BJ (cell line): ENCODE measurements at regions not wholly inside any gene's neighbourhood (a gene's known extent, or its start where the extent isn't known, plus 50 kb on each side); places are given as distances from the start of the nearest gene placed in this dataset.

ENCODE experiments used
- CTCF ChIA-PET: fragments of 350-600 bp; formaldehyde crosslinking; extraction: SDS; loops from one replicate; lab custom pipeline; 2021; ENCODE audit warnings: antibody characterized with exemption, inconsistent platforms; lab: Yijun Ruan, JAX
- POLR2A ChIA-PET: fragments of 300-600 bp; sonication (Branson Sonifier 250); formaldehyde crosslinking; extraction: SDS; loops from one replicate; lab custom pipeline; 2021; ENCODE audit warnings: antibody characterized with exemption; lab: Charles Lee
- DNase-seq: peaks from one replicate; pipeline ENCODE4 v3.0.0-alpha.2; 2011; ENCODE audit warnings: low read depth
- H3K27me3 ChIP-seq: 2 replicates; pipeline ENCODE4 v1.6.0; 2011; ENCODE audit warnings: low read length; ENCODE audit not compliant: control insufficient read depth, insufficient read depth
- H3K36me3 ChIP-seq: 2 replicates; pipeline ENCODE4 v1.5.1; 2011; ENCODE audit warnings: low read length; ENCODE audit not compliant: control insufficient read depth, insufficient read depth
- H3K4me3 ChIP-seq: 2 replicates; pipeline ENCODE4 v1.5.1; 2011; ENCODE audit warnings: low read depth, mild to moderate bottlenecking, control low read depth, low read length
- TF ChIP-seq, protein P1 (sequence below): IDR thresholded peaks from 2 replicates; pipeline ENCODE4 v1.5.1; 2011; ENCODE audit warnings: low read depth, mild to moderate bottlenecking, control low read depth, inconsistent platforms, low read length, moderate library complexity; ENCODE audit not compliant: insufficient read depth

DNA sequence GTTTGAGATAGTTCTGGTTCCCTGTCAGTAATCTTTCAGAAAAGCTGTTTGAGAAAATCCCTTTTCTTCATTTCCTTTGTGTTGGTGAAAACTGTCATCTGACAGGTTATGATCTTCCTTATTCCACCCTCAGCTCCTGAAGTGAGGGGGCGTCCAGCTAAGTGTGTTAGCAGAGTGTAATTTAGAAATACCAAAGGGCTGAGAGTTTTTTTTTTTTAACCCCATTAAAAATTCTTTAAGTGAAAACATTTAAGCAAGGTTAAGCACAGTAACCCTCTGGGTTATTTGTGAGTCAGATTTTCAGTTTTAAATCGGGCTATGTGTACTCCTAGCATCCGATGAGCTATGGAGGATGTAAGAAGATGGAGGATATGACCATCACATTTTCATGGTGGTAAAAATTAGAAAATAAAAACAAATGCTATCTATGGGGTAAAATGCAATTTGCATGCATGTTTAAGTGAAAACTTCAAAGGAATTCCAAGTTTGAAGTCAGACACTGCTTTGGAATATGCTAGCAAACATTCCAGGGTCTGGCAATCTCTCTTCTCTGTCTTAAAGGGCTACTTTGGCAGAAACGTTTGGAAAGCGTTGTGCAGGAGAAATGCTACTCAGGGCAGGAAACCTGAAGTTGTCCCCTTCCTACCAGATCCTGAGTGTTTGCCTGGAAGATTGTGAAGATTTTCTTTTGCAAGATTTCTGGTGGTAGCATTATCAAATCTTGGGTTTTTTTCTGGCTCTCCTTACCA lies 197.0 kb upstream of the PRICKLE1 start:
- DNase-seq, result no peak
- Histone ChIP-seq H3K4me3 (no peak overlapping the region), H3K27me3 (no peaks in the 10 kb centered on the region), H3K36me3 (no peaks in the 10 kb centered on the region)
- ChIA-PET POLR2A (no interaction called here), CTCF (interaction anchor here (0.8 kb wide), 1 partner anchor 11 kb away, joined by 4 read pairs; no protein-coding TSS in a partner anchor)
- TF ChIP-seq, protein P1, sequence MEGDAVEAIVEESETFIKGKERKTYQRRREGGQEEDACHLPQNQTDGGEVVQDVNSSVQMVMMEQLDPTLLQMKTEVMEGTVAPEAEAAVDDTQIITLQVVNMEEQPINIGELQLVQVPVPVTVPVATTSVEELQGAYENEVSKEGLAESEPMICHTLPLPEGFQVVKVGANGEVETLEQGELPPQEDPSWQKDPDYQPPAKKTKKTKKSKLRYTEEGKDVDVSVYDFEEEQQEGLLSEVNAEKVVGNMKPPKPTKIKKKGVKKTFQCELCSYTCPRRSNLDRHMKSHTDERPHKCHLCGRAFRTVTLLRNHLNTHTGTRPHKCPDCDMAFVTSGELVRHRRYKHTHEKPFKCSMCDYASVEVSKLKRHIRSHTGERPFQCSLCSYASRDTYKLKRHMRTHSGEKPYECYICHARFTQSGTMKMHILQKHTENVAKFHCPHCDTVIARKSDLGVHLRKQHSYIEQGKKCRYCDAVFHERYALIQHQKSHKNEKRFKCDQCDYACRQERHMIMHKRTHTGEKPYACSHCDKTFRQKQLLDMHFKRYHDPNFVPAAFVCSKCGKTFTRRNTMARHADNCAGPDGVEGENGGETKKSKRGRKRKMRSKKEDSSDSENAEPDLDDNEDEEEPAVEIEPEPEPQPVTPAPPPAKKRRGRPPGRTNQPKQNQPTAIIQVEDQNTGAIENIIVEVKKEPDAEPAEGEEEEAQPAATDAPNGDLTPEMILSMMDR, result no peak

DNA sequence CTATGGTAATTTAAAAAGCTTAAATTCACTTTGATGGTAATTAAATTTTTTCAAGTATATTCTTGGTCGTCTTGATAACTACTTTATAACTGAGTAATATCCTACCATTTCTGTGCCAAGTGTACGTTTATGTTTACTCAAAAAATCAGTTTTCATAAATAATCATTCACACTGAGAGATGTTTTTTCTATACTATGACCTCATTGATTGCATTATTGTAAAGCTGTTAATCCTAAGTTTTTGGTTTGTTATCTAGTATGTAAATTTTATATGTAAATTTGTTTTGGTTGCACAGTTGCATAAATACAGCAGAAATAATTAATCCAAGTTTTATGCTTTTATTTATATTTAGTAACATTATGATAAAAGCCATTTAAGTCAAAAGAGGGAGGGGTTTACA lies 196.4 kb upstream of the PRICKLE1 start:
- ChIA-PET POLR2A (no interaction called here), CTCF (interaction anchor here (0.8 kb wide), 1 partner anchor 10 kb away, joined by 4 read pairs; no protein-coding TSS in a partner anchor)
- DNase-seq, result no peak
- Histone ChIP-seq H3K4me3 (no peak overlapping the region), H3K36me3 (no peaks in the 10 kb centered on the region), H3K27me3 (no peaks in the 10 kb centered on the region)
- TF ChIP-seq, protein P1, result no peak

DNA sequence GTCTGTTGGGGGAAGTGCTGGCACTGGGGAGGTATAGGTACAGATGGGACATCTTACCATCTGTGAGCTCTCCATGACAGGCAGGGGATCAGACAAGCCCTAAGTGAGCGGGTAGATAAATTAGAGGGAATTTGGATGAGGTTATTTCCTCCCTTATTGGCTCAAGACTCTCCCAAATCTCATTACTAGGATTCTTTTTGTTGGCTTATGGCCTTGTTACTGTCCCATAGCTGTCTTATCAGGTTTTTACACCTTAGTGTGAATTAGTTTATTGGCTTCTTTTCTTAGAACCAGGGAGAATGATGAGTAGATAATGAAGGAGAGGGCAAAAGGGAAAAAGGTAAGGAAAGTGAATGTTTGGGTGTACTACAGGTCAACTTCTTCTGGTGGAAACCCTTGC lies 191.1 kb upstream of the PRICKLE1 start:
- Histone ChIP-seq H3K36me3 (no peaks in the 10 kb centered on the region), H3K4me3 (no peak overlapping the region), H3K27me3 (peaks cover 1% of the 10 kb centered on the region)
- no peak for DNase-seq
- ChIA-PET POLR2A (no interaction called here), CTCF (interaction anchor here (1.4 kb wide), 1 partner anchor 11 kb away, joined by 4 read pairs; no protein-coding TSS in a partner anchor)
- TF ChIP-seq, protein P1, result no peak

DNA sequence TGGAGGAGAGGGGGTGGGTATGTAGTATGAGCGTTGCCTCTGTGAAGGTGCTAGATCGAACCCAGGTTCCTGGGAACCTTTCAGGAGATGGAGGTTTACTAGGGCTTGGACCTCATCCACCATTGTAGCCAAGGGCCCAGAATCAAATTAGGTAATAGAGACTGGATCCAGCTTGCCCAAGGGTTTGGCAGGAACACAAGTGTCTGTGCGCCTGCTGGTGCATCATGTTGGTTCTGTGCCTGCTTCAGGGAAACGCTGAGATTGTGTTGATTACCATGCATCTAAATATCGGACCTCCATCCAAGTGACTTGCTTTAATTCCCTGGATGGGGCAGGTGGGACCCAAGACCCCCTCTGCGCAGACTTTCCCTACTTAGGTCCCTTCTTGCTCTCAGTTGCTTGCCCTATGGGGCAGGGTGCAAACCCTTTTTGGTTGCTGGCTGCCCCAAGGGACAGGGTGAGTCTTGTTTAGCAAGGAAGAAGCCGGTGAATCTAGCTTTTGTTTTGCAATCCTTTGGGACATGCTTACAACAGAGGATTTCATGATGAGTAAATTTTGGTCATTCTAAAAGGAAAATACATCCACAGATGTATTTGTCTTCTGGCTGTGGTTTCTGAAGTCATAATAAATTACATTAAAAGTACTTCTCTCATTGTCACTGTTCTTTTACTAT lies 189.8 kb upstream of the PRICKLE1 start:
- no peaks in the 10 kb centered on the region for H3K36me3 ChIP-seq
- TF ChIP-seq, protein P1, result no peak
- POLR2A ChIA-PET, result no interaction called here

DNA sequence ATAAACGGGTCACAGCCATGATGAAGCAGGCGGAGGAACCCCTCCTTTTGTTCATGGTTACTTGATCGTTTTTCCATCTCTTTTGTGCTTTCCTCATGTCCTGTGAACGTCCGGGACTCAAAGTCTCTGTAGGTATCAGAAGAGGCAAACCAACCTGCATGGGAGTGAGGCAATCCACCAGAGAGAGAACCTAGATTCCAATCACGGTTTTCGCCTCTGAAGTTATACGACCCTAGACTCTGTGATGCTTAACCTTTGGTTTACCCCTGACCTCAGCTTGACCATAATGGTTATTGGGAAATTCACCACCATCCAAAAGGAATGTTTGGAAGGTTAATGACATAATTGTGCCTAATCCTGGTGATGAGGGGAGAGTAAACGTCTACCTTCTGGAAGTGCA lies 186.8 kb upstream of the PRICKLE1 start:
- DNase-seq, result no peak
- H3K4me3 ChIP-seq, result no peak overlapping the region
- POLR2A ChIA-PET, result no interaction called here
- H3K36me3 ChIP-seq, result no peaks in the 10 kb centered on the region
- TF ChIP-seq, protein P1, result no peak
- CTCF ChIA-PET, result interaction anchor here (1.0 kb wide), 1 partner anchor 10 kb away, joined by 4 read pairs; no protein-coding TSS in a partner anchor
- peaks cover 1% of the 10 kb centered on the region for H3K27me3 ChIP-seq

More for the DNA sequence above, 189.8 kb upstream of the PRICKLE1 start:
- Histone ChIP-seq H3K27me3 (peaks cover 1% of the 10 kb centered on the region), H3K4me3 (no peak overlapping the region)
- CTCF ChIA-PET, result interaction anchor here (0.7 to 1.4 kb wide), 3 partner anchors 9 to 559 kb away, joined by 3 to 4 read pairs (median 3); no protein-coding TSS in a partner anchor
- DNase-seq, result no peak
